GM18498 (cell line): ENCODE measurements at regions not wholly inside any gene's neighbourhood (a gene's known extent, or its start where the extent isn't known, plus 50 kb on each side); places are given as distances from the start of the nearest gene placed in this dataset.
"Not testable (repeated sequence)": the region's sequence is repeated elsewhere in the genome, so short reads cannot be mapped to it uniquely, and the experiment has no call there.

Experiments used
- ATAC-seq: cut with Tn5 transposase; IDR thresholded peaks from one replicate; pipeline ENCODE4 v1.9.1; 2021; ENCODE audit warnings: mild to moderate bottlenecking, moderate library complexity; ENCODE audit not compliant: unreplicated experiment

DNA sequence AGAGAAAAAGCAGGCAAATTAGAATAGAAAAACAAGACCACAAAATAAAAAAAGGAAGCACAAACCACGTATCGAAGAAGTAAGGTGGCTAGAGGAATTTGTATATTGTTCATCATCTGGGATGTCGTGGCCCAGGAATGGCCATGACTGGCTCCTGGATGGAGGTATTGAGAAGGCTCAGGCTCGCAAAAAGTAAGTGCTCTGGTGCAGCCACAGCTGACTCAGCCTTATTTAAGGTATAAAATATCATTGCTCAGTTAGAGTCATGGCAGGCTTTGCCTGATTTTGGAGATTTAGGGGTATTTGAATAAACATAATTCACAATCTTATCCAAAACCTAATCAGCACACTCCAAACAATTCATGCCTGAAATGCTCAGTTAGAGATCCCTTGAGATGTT lies 78.4 kb upstream of the FANCL start:
- ATAC-seq, result no peak

DNA sequence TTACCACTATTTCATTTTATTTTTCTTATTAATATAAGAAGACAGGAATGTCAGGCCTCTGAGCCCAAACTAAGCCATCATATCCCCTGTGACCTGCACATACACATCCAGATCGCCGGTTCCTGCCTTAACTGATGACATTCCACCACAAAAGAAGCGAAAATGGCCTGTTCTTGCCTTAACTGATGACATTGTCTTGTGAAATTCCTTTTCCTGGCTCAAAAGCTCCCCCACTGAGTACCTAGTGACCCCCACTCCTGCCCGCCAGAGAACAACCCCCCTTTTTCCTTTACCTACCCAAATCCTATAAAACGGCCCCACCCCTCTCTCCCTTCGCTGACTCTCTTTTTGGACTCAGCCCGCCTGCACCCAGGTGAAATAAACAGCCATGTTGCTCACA lies 77.8 kb upstream of the FANCL start:
- not testable (repeated sequence) for ATAC-seq

DNA sequence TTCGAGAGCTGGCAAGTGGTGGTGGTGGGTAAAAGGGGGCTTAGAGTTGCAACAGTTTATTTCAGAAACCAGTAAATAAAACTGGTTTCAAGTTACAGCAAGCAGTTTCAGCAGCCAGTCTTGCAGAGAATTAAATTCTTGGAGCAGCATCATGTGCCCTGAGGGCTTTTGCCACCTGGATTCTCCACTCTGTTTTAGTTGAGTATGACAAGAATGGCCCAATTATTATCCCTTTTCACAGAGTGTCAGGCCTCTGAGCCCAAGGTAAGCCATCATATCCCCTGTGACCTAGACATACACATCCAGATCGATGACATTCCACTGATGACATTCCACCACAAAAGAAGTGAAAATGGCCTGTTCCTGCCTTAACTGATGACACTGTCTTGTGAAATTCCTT lies 72.8 kb upstream of the FANCL start:
- ATAC-seq, result no peak

DNA sequence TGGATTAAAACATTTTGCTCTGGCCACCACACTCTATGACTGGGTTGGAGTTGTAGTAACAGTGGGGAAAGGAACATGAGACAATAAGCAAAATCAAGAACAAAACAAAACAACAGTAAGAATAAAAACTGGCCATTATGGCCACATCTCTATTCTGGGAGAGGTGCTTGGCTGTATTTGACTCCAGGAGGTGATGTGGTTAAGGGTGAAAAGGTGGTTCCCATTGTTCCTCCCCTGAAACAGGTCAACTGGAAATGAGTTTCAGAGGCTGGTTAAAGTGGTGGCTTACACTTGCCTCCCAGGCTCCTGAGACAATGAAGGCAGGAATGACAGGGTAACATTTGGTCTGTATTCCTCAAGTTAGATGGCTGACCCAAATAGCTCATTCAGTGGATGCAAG lies 67.3 kb upstream of the FANCL start:
- no peak for ATAC-seq

DNA sequence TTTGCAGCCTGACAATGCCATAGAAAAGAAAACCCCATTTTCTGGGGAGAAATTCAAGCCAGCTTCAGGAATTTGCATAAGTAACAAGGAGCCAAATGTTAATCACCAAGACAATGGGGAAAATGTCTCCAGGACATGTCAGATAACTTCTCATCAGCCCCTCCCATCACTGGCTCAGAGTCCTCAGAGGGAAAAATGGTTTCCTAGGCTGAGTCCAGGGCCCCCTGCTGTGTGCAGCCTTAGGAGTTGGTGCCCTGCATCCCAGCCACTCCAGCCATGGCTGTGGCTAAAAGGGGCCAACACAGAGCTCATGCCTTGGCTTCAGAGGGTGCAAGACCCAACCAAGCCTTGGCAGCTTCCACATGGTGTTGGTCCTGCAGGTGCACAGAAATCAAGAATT lies 63.7 kb upstream of the FANCL start:
- ATAC-seq, result no peak

DNA sequence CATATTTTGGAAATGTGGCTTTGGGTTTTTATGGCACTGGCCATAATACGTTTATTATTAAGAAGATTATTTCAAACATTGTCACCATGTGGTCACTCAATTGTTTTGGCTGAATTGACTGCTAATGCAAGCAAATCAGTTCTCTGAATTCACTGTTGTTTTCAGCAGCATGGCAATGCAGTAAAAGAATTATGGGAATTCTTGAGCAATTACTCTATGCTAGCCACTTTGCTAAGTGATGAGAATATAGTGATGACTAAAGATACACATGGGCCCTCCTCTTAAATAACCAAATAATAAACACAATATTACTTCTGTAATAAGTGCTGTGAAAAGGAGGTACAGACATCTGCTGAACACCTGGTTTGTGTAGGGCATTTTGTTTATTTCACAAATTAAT lies 58.0 kb upstream of the FANCL start:
- ATAC-seq, result no peak

DNA sequence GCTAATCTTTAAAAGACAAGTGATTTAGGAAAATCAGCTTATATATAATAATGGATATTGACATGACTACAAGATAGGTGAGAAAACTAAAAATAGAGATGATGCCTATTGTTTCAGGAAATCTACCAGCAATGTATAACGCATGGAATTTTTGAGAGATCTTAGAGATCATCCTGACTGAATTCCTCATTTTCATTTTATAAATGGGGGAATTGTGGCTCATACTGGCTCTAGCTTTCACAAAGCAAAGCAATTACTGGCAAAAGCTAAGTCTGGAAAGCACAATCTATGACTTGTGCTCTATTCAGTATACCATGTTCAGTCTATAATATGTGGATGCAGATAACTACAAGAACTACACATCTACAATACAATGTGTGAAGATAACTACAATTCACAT lies 51.9 kb upstream of the FANCL start:
- no peak for ATAC-seq

DNA sequence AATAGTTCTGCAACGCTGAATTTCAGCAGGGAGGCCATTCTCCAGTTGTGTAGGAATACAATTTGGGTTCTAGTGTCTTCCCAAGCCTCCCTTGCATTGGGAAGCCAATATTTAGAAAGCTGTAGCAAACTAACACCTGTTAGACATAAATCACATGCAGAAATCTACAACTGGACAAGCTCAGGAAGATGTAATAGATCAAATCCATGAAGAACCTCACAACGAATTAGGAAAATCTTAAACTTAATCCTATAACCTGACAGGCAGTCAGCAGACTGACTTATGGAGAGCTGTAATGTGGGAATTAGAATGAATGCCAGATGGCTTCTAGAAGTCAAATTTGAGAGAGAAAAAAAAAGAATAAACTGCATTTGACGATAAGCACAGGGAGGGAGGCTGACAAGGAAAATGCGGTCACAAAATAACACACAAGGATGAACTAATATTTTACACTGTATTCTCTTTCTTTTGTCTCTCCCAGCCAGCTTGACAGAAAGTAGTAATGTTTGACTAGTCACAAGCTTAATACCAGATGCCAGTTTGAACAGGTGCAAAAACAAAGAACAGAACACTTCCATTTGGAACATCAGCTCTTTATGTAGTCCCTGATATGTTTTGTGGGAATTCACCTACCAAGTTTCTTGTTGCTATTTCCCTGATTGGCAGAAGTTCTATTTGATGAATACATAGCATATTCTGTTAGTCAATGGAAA lies 50.8 kb upstream of the FANCL start:
- no peak for ATAC-seq
